K562 (cell line): ENCODE measurements at regions not wholly inside any gene's neighbourhood (a gene's known extent, or its start where the extent isn't known, plus 50 kb on each side); places are given as distances from the start of the nearest gene placed in this dataset.
A peak's percentile ranks its signal among the peaks of the same experiment; 100 is the strongest.

ENCODE experiments used
- BCOR ChIP-seq: fragments of 450-650 bp; IDR thresholded peaks from 2 replicates; pipeline ENCODE4 v1.6.1; 2016
- BRD4 ChIP-seq: fragments of 200-600 bp; sonication (generic); IDR thresholded peaks from 2 replicates; pipeline ENCODE4 v1.6.1; 2017; ENCODE audit warnings: inconsistent platforms
- CBFA2T2 ChIP-seq: fragments of 450-650 bp; conservative IDR thresholded peaks from 2 replicates; pipeline ENCODE4 v1.6.1; 2017; ENCODE audit warnings: mild to moderate bottlenecking
- E4F1 ChIP-seq: fragments of 250-450 bp; sonication (Bioruptor Pico); IDR thresholded peaks from 2 replicates; pipeline ENCODE4 v1.5.0; 2021; ENCODE audit warnings: mild to moderate bottlenecking, borderline replicate concordance
- FUS ChIP-seq: fragments of 200-400 bp; formaldehyde crosslinking; optimal IDR thresholded peaks from 2 replicates; pipeline ENCODE3; 2017; ENCODE audit warnings: low read depth, low read length
- HOMEZ ChIP-seq: fragments of 250-450 bp; sonication (Bioruptor Pico); IDR thresholded peaks from 2 replicates; pipeline ENCODE4 v1.4.0; 2020; ENCODE audit warnings: mild to moderate bottlenecking, moderate library complexity
- MTA3 ChIP-seq: fragments of 450-650 bp; formaldehyde crosslinking; IDR thresholded peaks from 2 replicates; pipeline ENCODE4 v1.6.1; 2017; ENCODE audit warnings: mild to moderate bottlenecking, borderline replicate concordance
- NELFE ChIP-seq: IDR thresholded peaks from 2 replicates; pipeline ENCODE4 v1.6.1; 2011; ENCODE audit warnings: mild to moderate bottlenecking; ENCODE audit not compliant: insufficient read depth, insufficient read length
- NFATC3 ChIP-seq: fragments of 450-650 bp; IDR thresholded peaks from 2 replicates; pipeline ENCODE4 v1.6.1; 2017; ENCODE audit warnings: mild to moderate bottlenecking
- POLR2AphosphoS5 ChIP-seq: IDR thresholded peaks from 2 replicates; pipeline ENCODE4 v1.6.1; 2011; ENCODE audit warnings: mild to moderate bottlenecking, low read depth, low read length, moderate library complexity; ENCODE audit not compliant: control insufficient read depth, insufficient read depth
- SMAD4 ChIP-seq: fragments of 250-450 bp; sonication (Bioruptor Pico); conservative IDR thresholded peaks from 2 replicates; pipeline ENCODE4 v1.8.0; 2021; ENCODE audit warnings: inconsistent platforms, mild to moderate bottlenecking, moderate library complexity
- TFAP4 ChIP-seq: sonication (generic); formaldehyde crosslinking; IDR thresholded peaks from 2 replicates; pipeline ENCODE4 v1.8.0; 2022; ENCODE audit warnings: missing genetic modification reagents, mild to moderate bottlenecking, moderate library complexity, borderline replicate concordance
- THAP12 ChIP-seq: fragments of 250-450 bp; sonication (Bioruptor Pico); IDR thresholded peaks from 2 replicates; pipeline ENCODE4 v1.9.0; 2021; ENCODE audit warnings: mild to moderate bottlenecking, inconsistent platforms
- XRCC5 ChIP-seq: fragments of 200-400 bp; formaldehyde crosslinking; IDR thresholded peaks from 2 replicates; pipeline ENCODE4 v1.6.1; 2017; ENCODE audit warnings: low read depth, mild to moderate bottlenecking, low read length
- ZMIZ1 ChIP-seq, 2 experiments: fragments of 150-350 bp in 1 of 2; IDR thresholded peaks; 2 replicates each; pipeline ENCODE4 v1.6.1; 2012 to 2016; ENCODE audit warnings: low read depth in 2 of 2, low read length in 2 of 2, mild to moderate bottlenecking in 1 of 2, moderate library complexity in 1 of 2
- ZNF431 ChIP-seq: sonication (generic); formaldehyde crosslinking; IDR thresholded peaks from 2 replicates; pipeline ENCODE4 v1.8.0; 2022; ENCODE audit warnings: mild to moderate bottlenecking, missing genetic modification reagents
- ZNF507 ChIP-seq: conservative IDR thresholded peaks from 2 replicates; pipeline ENCODE4 v1.6.1; 2017; ENCODE audit warnings: missing genetic modification characterization, missing compliant biosample characterization

GRCh38 chr14:106417224-106418049 lies 891.1 kb downstream of the TMEM121 start (continued):
- TF ChIP-seq ZMIZ1 (IDR thresholded peaks at IDR 0.05; ENCODE audit: low read depth in 2 of 2, low read length in 2 of 2) (no peak), CBFA2T2 (no peak), HOMEZ (no peak), POLR2AphosphoS5 (0 out of 2 replicates have a peak, but pooled peaks have one; percentile 18), MTA3 (no peak), E4F1 (CRISPR knock-in tag) (no peak), SMAD4 (CRISPR knock-in tag) (no peak), FUS (no peak), TFAP4 (CRISPR knock-in tag) (0 out of 2 replicates have a peak, but pooled peaks have one; percentile 14), NELFE (no peak), XRCC5 (peak; percentile 75; the same call in 1 of the 2 replicates), ZNF507 (tag) (no peak), BCOR (no peak), ZNF431 (CRISPR knock-in tag) (no peak), NFATC3 (no peak), BRD4 (no peak), THAP12 (no peak)
